HG03159 (cell line): ENCODE measurements at regions not wholly inside any gene's neighbourhood (a gene's known extent, or its start where the extent isn't known, plus 50 kb on each side); places are given as distances from the start of the nearest gene placed in this dataset.
"Not testable (repeated sequence)": the region's sequence is repeated elsewhere in the genome, so short reads cannot be mapped to it uniquely, and the experiment has no call there.

Source experiments
- ATAC-seq: cut with Tn5 transposase; IDR thresholded peaks from one replicate; pipeline ENCODE4 v1.9.1; 2021; ENCODE audit warnings: mild to moderate bottlenecking, moderate library complexity; ENCODE audit not compliant: unreplicated experiment

- not testable (repeated sequence) for ATAC-seq
Measured at GRCh38 chr5:177664737-177665136, 64.8 kb downstream of the B4GALT7 start.

DNA sequence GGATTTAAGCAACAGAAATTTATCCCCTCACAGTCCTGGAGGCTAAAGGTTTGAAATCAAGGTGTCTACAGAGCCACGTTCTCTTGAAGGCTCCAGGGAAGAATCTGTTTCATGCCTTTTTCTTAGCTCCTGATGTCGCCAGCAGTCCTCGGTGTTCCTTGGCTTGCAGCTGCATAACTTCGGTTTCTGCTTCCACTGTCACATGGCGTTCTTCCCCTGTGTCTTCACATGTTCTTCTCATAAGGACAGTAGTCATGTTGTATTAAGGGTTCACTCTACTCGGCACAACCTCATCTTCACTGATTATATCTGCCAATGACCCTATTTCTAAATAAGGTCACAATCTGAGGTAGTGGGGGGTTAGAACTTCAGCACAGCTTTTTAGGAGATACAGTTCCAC, 65.2 kb downstream of the B4GALT7 start:
- ATAC-seq: not testable (repeated sequence)

DNA sequence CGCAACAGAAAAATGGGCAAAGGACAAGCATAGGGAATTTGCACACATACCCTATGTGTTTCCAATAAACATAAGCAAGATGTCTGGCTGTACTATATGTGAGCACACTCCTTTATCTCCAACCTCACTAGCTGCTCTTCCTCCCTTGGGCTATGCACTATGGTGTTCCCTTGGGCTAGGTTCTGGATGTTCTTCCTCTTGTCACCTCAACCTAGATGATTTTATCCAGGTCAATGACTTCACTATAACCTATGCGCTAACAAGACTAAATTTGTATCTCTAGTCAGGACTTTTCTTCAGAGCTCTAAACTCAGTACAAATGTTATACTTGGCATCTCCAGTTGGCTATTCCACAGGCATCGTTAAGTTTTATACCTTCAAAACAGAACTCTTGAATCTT, 66.0 kb downstream of the B4GALT7 start:
- not testable (repeated sequence) for ATAC-seq

- ATAC-seq: peak; percentile 34
Measured at GRCh38 chr5:177671035-177671754, 71.3 kb downstream of the B4GALT7 start.

DNA sequence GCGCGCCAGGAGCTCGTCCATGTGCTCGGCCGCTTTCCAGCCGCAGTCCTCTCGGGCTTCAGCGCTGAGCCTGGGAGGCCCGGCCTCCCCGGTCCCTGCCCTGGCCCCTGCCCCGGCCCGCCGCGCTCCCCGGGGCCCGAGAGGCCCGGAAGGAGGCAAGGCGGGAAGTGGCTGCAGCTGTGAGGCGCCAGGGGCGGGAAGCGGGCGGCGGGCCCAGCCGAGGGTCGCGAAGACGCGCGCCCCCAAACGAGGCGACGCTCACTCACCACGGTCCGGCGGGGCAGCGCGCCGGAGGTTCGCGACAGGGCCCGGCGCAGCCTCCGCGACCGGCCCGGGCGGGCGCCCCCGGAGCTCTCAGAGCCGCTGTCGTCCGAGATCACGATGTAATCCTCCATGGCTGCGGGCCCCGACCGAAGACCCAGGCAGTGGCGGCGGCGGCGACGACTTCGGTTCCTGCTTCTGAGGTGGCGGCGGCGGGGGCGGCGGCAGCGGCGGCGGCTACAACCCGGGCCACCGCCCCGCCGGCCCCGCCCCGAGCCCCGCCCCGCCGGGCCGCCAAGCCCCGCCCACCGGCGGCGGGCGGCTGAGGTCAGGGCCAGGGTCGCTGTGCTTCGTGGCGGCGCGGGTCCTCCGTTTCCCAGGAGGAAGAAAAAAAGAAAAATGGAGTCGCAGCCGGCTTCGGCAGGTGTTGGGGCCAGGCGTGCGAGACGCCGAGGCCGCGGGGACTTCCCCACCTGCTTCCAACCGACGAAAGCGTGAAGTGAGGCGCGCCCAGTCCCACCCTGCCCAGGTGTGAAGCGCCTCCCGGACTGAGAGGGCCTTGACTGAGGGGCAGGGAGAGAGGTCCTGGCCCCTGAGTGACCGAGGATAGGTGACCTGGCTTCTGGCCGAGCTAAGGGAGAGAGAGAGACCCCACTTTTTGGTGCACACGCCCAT, 72.1 kb downstream of the B4GALT7 start:
- peak; percentile 64 for ATAC-seq
